K562 (cell line): ENCODE measurements at regions not wholly inside any gene's neighbourhood (a gene's known extent, or its start where the extent isn't known, plus 50 kb on each side); places are given as distances from the start of the nearest gene placed in this dataset.

Source experiments
- CAMTA2 ChIP-seq: fragments of 250-450 bp; sonication (Bioruptor Pico); conservative IDR thresholded peaks from 2 replicates; pipeline ENCODE4 v1.5.1; 2022
- CHCHD3 ChIP-seq: fragments of 250-450 bp; sonication (Bioruptor Pico); IDR thresholded peaks from 2 replicates; pipeline ENCODE4 v2.1.2; 2022; ENCODE audit warnings: mild to moderate bottlenecking
- DDX20 ChIP-seq: fragments of 450-650 bp; IDR thresholded peaks from 2 replicates; pipeline ENCODE4 v1.6.1; 2016; ENCODE audit warnings: missing genetic modification characterization, low read depth, mild to moderate bottlenecking, missing compliant biosample characterization, moderate library complexity
- E2F3 ChIP-seq: fragments of 250-450 bp; sonication (Bioruptor Pico); IDR thresholded peaks from 2 replicates; pipeline ENCODE4 v1.4.0; 2020; ENCODE audit warnings: mild to moderate bottlenecking
- EZH2 ChIP-seq: IDR thresholded peaks from 2 replicates; pipeline ENCODE4 v1.6.1; 2012; ENCODE audit warnings: low read depth, mild to moderate bottlenecking, inconsistent platforms, low read length, borderline replicate concordance
- FOSL1 ChIP-seq: fragments of 200-800 bp; sonication (Bioruptor generic); conservative IDR thresholded peaks from 2 replicates; pipeline ENCODE4 v1.6.1; 2016; ENCODE audit warnings: missing genetic modification characterization, missing compliant biosample characterization
- JUN ChIP-seq, 2 experiments: sonication (generic) in 1 of 2; formaldehyde crosslinking in 1 of 2; IDR thresholded peaks; 2 replicates each; pipeline versions ENCODE4 v1.6.1 to v1.8.0; 2012 to 2022; ENCODE audit warnings: borderline replicate concordance in 2 of 2, mild to moderate bottlenecking in 2 of 2, improper control_type of control experiment in 1 of 2, low read depth in 1 of 2, low read length in 1 of 2, missing genetic modification reagents in 1 of 2
- JUND ChIP-seq, 2 experiments: IDR thresholded peaks; 2 replicates in 1 of 2; 3 replicates in 1 of 2; pipeline ENCODE4 v1.6.1; 2011; ENCODE audit warnings: borderline replicate concordance in 2 of 2, low read depth in 2 of 2, low read length in 2 of 2, improper control_type of control experiment in 1 of 2, missing biosample characterization in 1 of 2, missing genetic modification characterization in 1 of 2, missing genetic modification reagents in 1 of 2
- NCOA2 ChIP-seq, 2 experiments: fragments of 450-650 bp; IDR thresholded peaks; 2 replicates each; pipeline ENCODE4 v1.6.1; 2018; ENCODE audit warnings: mild to moderate bottlenecking in 2 of 2, moderate library complexity in 1 of 2; ENCODE audit not compliant: partially characterized antibody in 2 of 2
- NELFE ChIP-seq: IDR thresholded peaks from 2 replicates; pipeline ENCODE4 v1.6.1; 2011; ENCODE audit warnings: mild to moderate bottlenecking; ENCODE audit not compliant: insufficient read depth, insufficient read length
- PHF8 ChIP-seq: fragments of 200-600 bp; sonication (generic); IDR thresholded peaks from 2 replicates; pipeline ENCODE4 v1.6.1; 2012; ENCODE audit warnings: mixed run types, mild to moderate bottlenecking, inconsistent platforms, low read length, moderate library complexity, borderline replicate concordance
- POLR2A ChIP-seq: fragments of 450-650 bp; conservative IDR thresholded peaks from 2 replicates; pipeline ENCODE4 v1.6.1; 2016
- TBP ChIP-seq: optimal IDR thresholded peaks from 2 replicates; pipeline ENCODE3; 2011; ENCODE audit warnings: low read depth, low read length, improper control_type of control experiment
- TEAD4 ChIP-seq, 2 experiments: sonication (generic) in 1 of 2; formaldehyde crosslinking in 1 of 2; IDR thresholded peaks; 2 replicates each; pipeline versions ENCODE4 v1.6.1 to v1.8.0; 2012 to 2022; ENCODE audit warnings: borderline replicate concordance in 1 of 2, inconsistent platforms in 1 of 2, low read length in 1 of 2, mild to moderate bottlenecking in 1 of 2, missing genetic modification reagents in 1 of 2
- TOE1 ChIP-seq, 2 experiments: fragments of 450-650 bp in 1 of 2; sonication (generic) in 1 of 2; formaldehyde crosslinking in 1 of 2; IDR thresholded peaks; 2 replicates each; pipeline versions ENCODE4 v1.7.1 to v1.8.0; 2016 to 2022; ENCODE audit warnings: borderline replicate concordance in 2 of 2, mild to moderate bottlenecking in 2 of 2, antibody characterized with exemption in 1 of 2, inconsistent platforms in 1 of 2, low read depth in 1 of 2, missing genetic modification reagents in 1 of 2, moderate library complexity in 1 of 2
- ZBED1 ChIP-seq: IDR thresholded peaks from 2 replicates; pipeline ENCODE4 v1.6.1; 2014
- ZNF444 ChIP-seq: fragments of 250-450 bp; sonication (Bioruptor Pico); IDR thresholded peaks from 2 replicates; pipeline ENCODE4 v1.4.0; 2020; ENCODE audit warnings: mild to moderate bottlenecking, moderate library complexity
- TF ChIP-seq, protein P1 (sequence below): fragments of 450-650 bp; IDR thresholded peaks from 2 replicates; pipeline ENCODE4 v1.6.1; 2016; ENCODE audit warnings: low read depth, mild to moderate bottlenecking, moderate library complexity
- TF ChIP-seq, protein P2 (sequence below): fragments of 450-650 bp; IDR thresholded peaks from 2 replicates; pipeline ENCODE4 v1.7.1; 2018; ENCODE audit warnings: mild to moderate bottlenecking, low read depth; ENCODE audit not compliant: partially characterized antibody
- TF ChIP-seq, protein P3 (sequence below): fragments of 450-650 bp; formaldehyde crosslinking; IDR thresholded peaks from 2 replicates; pipeline ENCODE4 v1.4.0; 2020; ENCODE audit warnings: mild to moderate bottlenecking, mixed read lengths
- TF ChIP-seq, protein P4 (sequence below): fragments of 250-450 bp; sonication (Bioruptor Pico); IDR thresholded peaks from 2 replicates; pipeline ENCODE4 v1.9.0; 2021; ENCODE audit warnings: mild to moderate bottlenecking, inconsistent platforms

DNA sequence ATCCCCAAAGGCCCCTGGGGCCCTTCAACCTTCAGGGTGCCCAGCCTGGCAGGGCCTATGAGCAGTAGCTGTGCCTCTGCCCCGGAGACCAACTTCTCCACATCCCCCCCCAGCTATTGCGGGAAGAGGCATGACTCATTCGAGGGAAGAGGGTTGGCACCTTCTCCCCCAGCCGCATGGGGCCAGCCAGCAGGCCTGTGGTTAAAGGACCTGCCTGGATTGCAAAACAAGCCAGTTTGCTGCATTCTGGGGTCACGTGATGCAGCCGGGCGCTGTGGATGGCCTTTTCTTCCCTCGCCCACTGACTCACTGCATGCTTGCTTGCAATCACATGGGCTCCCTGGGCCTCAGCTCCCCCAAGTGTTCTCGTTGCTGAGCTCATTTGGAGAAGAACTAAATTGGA is 182.5 kb downstream of the MAFB start (continued):
- TF ChIP-seq, protein P1, sequence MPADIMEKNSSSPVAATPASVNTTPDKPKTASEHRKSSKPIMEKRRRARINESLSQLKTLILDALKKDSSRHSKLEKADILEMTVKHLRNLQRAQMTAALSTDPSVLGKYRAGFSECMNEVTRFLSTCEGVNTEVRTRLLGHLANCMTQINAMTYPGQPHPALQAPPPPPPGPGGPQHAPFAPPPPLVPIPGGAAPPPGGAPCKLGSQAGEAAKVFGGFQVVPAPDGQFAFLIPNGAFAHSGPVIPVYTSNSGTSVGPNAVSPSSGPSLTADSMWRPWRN = no peak
- peak; percentile 87 for TF ChIP-seq FOSL1 (tag)
- TF ChIP-seq POLR2A = no peak
- peak; percentile 39; the same call in 1 of the 2 replicates for TF ChIP-seq JUND (IDR thresholded peaks at IDR 0.05; ENCODE audit: borderline replicate concordance, low read depth, low read length)
- peak; percentile 40; the same call in 1 of the 3 replicates for TF ChIP-seq JUND (tag; IDR thresholded peaks at IDR 0.05; ENCODE audit: borderline replicate concordance, low read depth, low read length)
- TF ChIP-seq NCOA2 (IDR thresholded peaks at IDR 0.05; ENCODE audit: partially characterized antibody in 2 of 2) = no peak
- no peak for TF ChIP-seq E2F3 (CRISPR knock-in tag)
- no peak for TF ChIP-seq DDX20 (tag)
- TF ChIP-seq TOE1 (IDR thresholded peaks at IDR 0.05; ENCODE audit: borderline replicate concordance) = peak; percentile 90
- no peak for TF ChIP-seq TOE1 (CRISPR knock-in tag; IDR thresholded peaks at IDR 0.05; ENCODE audit: borderline replicate concordance, low read depth)
- no peak for TF ChIP-seq TEAD4 (IDR thresholded peaks at IDR 0.05; ENCODE audit: low read length)
- TF ChIP-seq TEAD4 (CRISPR knock-in tag; IDR thresholded peaks at IDR 0.05; ENCODE audit: borderline replicate concordance) = no peak
- no peak for TF ChIP-seq PHF8
- TF ChIP-seq, protein P2, sequence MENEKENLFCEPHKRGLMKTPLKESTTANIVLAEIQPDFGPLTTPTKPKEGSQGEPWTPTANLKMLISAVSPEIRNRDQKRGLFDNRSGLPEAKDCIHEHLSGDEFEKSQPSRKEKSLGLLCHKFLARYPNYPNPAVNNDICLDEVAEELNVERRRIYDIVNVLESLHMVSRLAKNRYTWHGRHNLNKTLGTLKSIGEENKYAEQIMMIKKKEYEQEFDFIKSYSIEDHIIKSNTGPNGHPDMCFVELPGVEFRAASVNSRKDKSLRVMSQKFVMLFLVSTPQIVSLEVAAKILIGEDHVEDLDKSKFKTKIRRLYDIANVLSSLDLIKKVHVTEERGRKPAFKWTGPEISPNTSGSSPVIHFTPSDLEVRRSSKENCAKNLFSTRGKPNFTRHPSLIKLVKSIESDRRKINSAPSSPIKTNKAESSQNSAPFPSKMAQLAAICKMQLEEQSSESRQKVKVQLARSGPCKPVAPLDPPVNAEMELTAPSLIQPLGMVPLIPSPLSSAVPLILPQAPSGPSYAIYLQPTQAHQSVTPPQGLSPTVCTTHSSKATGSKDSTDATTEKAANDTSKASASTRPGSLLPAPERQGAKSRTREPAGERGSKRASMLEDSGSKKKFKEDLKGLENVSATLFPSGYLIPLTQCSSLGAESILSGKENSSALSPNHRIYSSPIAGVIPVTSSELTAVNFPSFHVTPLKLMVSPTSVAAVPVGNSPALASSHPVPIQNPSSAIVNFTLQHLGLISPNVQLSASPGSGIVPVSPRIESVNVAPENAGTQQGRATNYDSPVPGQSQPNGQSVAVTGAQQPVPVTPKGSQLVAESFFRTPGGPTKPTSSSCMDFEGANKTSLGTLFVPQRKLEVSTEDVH = no peak
- no peak for TF ChIP-seq CAMTA2 (CRISPR knock-in tag)
- TF ChIP-seq TBP = no peak
- TF ChIP-seq, protein P3, sequence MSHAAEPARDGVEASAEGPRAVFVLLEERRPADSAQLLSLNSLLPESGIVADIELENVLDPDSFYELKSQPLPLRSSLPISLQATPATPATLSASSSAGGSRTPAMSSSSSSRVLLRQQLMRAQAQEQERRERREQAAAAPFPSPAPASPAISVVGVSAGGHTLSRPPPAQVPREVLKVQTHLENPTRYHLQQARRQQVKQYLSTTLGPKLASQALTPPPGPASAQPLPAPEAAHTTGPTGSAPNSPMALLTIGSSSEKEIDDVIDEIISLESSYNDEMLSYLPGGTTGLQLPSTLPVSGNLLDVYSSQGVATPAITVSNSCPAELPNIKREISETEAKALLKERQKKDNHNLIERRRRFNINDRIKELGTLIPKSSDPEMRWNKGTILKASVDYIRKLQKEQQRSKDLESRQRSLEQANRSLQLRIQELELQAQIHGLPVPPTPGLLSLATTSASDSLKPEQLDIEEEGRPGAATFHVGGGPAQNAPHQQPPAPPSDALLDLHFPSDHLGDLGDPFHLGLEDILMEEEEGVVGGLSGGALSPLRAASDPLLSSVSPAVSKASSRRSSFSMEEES (CRISPR knock-in tag) = peak; percentile 92
- TF ChIP-seq JUN (IDR thresholded peaks at IDR 0.05; ENCODE audit: borderline replicate concordance, low read depth, low read length) = 0 out of 2 replicates have a peak, but pooled peaks have one; percentile 6
- no peak for TF ChIP-seq JUN (CRISPR knock-in tag; IDR thresholded peaks at IDR 0.05; ENCODE audit: borderline replicate concordance)
- TF ChIP-seq, protein P4, sequence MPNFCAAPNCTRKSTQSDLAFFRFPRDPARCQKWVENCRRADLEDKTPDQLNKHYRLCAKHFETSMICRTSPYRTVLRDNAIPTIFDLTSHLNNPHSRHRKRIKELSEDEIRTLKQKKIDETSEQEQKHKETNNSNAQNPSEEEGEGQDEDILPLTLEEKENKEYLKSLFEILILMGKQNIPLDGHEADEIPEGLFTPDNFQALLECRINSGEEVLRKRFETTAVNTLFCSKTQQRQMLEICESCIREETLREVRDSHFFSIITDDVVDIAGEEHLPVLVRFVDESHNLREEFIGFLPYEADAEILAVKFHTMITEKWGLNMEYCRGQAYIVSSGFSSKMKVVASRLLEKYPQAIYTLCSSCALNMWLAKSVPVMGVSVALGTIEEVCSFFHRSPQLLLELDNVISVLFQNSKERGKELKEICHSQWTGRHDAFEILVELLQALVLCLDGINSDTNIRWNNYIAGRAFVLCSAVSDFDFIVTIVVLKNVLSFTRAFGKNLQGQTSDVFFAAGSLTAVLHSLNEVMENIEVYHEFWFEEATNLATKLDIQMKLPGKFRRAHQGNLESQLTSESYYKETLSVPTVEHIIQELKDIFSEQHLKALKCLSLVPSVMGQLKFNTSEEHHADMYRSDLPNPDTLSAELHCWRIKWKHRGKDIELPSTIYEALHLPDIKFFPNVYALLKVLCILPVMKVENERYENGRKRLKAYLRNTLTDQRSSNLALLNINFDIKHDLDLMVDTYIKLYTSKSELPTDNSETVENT (CRISPR knock-in tag) = no peak
- no peak for TF ChIP-seq ZNF444 (CRISPR knock-in tag)
- no peak for TF ChIP-seq EZH2
- TF ChIP-seq CHCHD3 (CRISPR knock-in tag) = no peak
- TF ChIP-seq NELFE = no peak
- TF ChIP-seq ZBED1 = no peak
